GM12875 (cell line): ENCODE measurements at regions not wholly inside any gene's neighbourhood (a gene's known extent, or its start where the extent isn't known, plus 50 kb on each side); places are given as distances from the start of the nearest gene placed in this dataset.

Source experiments
- H3K4me3 ChIP-seq: one replicate; pipeline ENCODE4 v1.5.1; 2011; ENCODE audit warnings: low read depth, low read length, control low read depth
- CTCF ChIP-seq: IDR thresholded peaks from 2 replicates; pipeline ENCODE4 v1.5.1; 2011; ENCODE audit warnings: low read depth, mild to moderate bottlenecking, control low read depth, inconsistent platforms, low read length, moderate library complexity, borderline replicate concordance; ENCODE audit not compliant: insufficient read depth

GRCh38 chr17:14755002-14755401, 454.1 kb downstream of the HS3ST3B1 start:
- H3K4me3 ChIP-seq: no peak overlapping the region
- no peak for TF ChIP-seq CTCF

- H3K4me3 ChIP-seq: no peak overlapping the region
- no peak for TF ChIP-seq CTCF
These were observed 452.5 kb downstream of the HS3ST3B1 start for GRCh38 chr17:14753383-14753782.

DNA sequence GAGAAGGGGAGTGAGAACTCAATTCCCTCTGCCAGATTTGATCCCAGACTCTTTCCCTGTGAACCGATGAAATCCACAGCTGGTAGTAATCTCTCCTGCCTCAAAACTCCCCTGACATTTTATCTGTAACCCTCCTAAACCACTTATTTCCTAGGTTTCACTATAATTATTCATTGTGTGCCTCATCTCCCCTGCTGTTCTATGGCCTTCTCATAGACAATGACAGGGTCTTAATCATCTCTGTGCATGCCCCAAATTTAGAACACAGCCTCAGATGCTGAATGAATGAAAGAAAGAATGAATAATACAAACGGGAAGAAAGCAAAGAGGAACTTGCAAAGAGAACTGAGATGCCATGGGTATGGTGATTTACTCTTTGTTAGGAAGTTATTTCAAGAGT, 451.1 kb downstream of the HS3ST3B1 start:
- TF ChIP-seq CTCF: no peak
- no peak overlapping the region for H3K4me3 ChIP-seq

- TF ChIP-seq CTCF: no peak
- no peak overlapping the region for H3K4me3 ChIP-seq
These were observed 450.0 kb downstream of the HS3ST3B1 start for GRCh38 chr17:14750866-14751265.

GRCh38 chr17:14749269-14749668, 448.4 kb downstream of the HS3ST3B1 start:
- TF ChIP-seq CTCF: no peak
- no peak overlapping the region for H3K4me3 ChIP-seq

DNA sequence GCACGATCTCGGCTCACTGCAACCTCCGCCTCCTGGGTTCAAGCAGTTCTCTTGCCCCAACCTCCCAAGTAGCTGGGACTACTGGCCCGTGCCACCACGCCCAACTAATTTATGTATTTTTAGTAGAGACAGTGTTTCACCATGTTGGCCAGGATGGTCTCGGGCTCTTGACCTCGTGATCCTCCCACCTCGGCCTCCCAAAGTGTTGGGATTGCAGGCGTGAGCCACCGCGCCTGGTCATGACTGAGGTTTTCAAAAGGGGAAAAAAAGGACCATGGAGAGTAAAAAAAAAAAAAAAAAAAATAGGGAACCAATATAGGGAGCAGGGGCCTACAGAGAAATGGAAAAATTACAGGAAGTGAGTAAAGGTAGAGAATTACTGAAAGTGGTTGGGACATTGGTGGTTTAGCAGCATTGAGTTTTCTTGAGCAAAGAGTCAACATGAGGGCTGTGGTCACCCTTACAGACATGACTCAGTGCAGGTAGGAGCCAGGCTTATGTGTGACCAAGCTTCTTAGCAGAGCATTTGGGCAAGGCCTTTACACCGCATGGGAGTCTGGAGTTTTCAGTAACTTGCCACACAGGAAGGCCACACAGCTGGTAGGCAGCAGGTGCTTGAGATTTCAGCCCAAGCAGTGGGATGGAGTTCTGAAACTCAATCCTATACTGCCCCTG, 447.3 kb downstream of the HS3ST3B1 start:
- no peak for TF ChIP-seq CTCF
- H3K4me3 ChIP-seq: no peak overlapping the region

DNA sequence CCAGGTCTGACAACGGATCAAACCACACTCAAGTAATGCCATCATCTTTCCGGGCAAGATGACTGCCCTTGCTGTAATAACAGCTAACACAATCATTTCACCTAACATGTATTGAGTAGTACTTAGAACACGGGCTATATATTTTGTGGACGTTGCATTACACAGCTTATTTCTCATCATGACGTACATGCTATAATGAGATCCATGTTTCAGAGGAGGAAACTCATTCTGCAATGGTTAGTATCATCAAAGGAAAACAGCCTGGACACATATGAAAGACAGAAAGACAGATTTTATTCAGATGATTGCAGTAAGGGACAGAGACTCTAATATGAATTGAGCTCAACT, 446.7 kb downstream of the HS3ST3B1 start:
- TF ChIP-seq CTCF: no peak
- no peak overlapping the region for H3K4me3 ChIP-seq
